EH (cell line): ENCODE measurements at regions not wholly inside any gene's neighbourhood (a gene's known extent, or its start where the extent isn't known, plus 50 kb on each side); places are given as distances from the start of the nearest gene placed in this dataset.

Experiments
- DNase-seq: peaks from one replicate; pipeline ENCODE4 v3.0.0-alpha.2; 2015; ENCODE audit warnings: low read depth

DNA sequence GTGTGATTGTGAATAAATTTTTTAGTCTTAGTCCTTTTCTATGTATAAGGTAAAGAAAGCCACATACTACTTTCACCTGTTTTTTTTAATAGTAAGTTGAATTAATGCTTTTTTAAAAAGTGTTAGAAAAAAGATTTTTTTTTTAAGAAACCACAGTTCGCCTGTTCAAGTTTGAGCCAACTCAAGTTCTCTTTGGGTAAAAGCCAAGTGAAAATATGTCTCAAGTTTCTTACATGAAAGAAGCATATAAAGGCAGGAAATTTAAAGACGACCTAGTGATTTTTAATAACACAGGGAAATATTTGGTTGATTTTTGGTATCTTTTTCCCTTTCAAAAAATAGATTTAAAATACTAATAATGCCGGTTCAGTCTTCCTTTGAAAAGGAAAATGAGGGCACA, 369.9 kb upstream of the NR3C2 start:
- DNase-seq = no peak

DNA sequence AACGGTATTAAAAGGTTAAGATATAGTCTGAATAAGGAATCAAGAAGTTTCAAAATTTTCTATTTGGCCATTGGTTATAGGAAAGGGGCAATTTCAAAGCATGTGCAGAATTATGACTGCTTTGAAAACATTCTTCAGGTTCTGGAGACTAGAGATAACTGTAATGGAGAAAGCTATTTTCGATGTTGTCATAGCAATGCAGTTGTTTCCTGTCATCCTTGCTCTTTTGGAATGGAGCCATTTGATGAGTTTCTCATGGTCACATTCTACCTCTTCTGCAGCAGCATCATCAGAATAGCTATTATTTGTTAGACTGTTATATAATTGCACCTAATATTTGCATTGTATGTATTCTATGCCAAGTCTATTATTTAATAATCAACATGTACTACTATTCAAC, 368.2 kb upstream of the NR3C2 start:
- no peak for DNase-seq

DNA sequence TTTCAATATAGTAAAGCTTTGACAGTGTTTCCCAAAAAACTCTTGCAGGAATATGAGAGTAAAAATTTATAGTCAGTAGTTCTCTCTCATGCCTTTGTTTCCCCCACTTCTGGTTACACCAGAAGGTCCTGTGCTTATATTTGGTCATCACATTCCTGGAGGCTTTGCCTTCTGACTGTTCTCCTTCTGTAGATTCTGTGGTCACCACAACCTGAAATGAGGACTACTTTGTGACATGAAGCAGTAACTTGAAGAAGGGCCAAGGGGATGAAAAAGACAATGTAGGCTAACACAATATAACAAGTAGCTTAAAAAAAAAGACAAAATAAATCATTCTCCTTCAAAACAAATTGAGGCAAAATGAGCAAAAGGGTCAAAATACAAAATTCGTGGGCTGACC, 366.2 kb upstream of the NR3C2 start:
- no peak for DNase-seq

DNA sequence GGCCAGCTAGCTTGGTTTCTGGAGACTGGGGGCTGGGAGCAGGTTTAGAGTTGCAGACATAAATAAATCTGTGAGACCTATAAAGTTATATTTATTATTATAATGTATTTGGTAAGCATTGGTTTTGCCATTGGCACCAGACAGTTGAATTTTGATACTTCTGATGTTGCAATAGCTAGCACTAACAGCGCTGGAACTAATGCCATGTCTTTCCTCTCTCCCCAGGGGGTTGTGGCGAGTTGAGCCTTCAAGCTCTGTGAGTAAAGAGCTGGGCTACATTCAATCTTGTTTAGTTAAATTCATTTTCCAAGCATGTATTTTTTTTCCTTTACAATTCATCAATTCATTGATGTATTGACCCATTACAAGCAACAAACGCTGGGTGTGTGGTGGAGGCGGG, 358.7 kb upstream of the NR3C2 start:
- no peak for DNase-seq

DNA sequence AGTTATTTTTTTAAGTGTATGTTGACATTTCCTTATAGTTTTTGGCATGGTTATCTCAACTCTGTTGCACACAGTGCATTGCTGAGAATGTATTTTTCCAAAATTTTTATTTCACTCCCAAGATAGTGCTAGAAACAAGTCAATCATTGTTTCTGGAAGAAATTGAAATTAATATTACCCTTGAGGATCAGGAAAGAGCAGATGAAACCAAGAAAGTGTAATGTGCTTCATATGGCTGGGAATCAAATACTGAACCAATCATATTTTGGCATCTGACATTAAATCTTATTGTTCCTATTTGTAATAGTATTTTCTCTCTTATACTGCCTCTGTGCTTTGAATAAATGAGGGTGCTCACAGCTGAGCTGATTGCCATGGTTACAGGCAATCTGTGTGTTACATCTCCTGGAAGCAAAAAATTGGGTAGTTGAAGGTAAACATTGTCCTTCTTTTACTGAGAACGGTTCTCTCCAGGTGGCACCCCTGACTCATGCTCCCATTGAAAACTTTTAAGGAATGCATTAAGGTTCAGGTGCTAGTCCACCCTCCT, 358.2 kb upstream of the NR3C2 start:
- no peak for DNase-seq

DNA sequence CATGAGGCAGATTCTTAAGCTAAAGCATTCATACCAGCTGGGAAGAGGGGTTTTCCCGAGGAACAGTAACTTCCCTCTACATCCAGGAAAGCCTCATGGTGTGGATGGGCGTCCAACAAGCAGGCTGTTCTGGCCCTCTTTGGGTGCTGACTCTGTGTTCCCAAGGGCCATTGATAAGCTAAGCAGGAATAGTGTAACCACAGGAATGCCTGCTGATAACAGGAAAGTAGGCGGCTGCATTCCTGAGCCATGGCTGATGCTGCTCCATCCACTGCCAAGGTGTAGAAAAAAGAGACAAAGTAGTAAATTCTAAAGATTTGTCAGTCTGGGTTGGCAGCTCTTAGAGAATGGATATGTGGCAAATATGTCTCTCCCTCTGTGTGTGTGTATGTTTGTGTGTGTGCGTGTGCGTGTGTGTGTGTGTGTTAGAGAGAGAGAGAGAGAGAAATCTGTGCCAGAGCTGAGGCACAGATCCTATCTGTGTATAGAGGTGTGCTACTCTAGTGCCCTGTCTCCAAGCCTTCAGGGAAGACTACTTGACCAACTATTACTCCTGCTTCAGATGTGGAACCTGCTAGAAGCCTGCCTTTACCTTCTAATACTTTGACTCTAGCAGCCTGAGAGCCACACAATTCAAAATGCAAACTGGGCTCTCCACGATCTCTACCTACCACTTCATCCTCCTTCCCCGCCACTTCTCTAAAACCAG, 353.1 kb upstream of the NR3C2 start:
- no peak for DNase-seq

DNA sequence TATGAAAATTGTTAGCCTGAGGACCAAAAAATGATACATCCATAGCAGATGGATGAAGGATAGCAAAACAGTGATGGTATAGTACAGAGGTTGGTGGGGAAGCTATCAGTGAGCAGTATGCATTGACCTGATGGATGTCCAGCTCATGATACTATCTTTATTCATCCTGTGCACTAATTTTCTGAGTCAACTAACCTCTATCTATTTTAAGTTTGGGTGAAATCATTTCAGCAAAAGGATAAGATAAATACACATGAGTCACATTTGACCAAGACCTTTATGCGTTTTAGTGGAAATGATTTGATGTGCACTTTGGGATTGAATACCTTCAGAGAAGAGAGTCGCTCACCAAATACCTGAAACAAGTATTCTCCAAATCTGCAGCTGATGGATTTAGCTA, 351.0 kb upstream of the NR3C2 start:
- DNase-seq = no peak

DNA sequence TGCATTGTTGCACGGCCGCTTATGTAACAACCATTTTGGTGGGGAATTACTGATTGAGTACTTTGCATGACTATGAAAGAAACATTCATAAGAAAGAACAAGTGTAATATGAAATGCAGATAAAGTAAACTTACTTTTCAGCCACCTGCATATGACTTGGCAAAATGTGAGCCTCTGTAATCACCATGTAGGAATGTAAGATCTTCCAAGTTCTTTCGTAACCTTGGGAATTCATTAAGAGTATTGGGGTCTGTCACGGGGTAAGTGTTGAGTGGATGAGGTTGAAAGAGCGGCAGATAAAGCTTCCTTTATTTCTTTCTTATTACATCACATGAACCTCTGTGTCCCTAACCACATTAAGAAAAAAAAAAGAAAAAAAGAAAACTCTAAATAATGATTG, 348.5 kb upstream of the NR3C2 start:
- DNase-seq = no peak

DNA sequence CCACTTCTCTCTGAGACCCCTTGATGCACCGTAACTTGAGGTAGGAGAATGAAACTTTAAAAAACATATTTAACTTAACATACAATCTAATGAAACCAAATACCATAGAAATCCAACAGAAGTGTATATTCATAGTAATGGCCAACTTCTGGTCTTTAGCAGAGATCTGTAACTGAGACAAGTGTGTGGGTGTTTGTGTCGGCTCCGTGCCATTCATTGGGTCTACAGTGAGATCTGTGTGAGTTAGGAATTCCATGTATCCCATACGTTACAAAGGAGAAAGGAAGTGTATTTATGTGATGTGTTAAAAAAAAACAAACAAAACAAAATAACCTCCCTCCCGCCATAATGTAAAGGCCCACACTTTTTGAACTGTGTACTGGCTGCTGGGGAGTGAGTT, 348.0 kb upstream of the NR3C2 start:
- DNase-seq = no peak

DNA sequence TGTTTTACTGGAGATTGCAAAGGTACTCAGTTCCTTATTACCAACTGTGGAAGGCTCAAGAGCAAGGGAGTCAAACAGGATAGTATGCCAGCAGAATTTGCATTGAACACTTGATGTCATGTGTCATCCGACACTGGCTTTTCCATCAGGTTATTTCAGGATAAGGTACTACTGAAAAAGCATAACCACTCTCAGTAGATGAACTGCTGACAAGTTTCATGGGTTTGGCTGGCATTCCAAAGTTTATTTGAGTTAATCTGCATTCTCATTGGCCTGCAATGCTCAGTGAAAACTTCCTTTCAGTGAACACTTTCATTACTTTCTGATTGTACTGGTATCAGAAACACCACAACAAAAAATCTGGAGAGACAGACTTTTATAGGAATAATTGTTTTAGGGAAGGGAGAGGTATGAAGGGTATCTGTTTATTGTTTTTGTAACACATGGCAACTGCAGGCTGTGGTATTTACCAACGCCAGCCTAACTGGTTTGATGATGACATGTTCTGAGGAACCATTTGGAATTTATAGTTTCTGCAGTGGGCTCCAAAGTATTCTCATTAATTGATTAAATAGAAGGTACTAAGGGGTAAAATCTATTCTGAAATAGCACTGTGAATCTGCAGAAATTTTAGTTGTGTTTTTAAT, 345.7 kb upstream of the NR3C2 start:
- no peak for DNase-seq

DNA sequence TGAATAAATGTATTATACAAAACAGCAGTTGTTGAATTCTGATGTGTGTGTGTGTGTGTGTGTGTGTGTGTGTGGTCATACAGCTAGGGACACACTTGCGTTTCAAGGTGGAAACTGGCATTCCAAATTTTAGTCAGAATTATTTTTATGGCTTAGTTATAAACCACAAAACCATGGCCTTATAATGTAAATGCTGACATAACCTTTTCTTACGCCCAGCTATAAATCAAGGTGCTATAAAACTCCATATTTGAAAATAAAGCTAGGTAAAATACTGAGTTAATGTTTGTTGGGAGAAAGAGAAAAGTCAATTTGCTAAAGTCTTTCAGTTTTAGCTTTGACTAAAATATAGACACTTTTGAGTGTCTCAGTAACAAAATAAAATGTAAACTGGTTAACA, 345.1 kb upstream of the NR3C2 start:
- no peak for DNase-seq

DNA sequence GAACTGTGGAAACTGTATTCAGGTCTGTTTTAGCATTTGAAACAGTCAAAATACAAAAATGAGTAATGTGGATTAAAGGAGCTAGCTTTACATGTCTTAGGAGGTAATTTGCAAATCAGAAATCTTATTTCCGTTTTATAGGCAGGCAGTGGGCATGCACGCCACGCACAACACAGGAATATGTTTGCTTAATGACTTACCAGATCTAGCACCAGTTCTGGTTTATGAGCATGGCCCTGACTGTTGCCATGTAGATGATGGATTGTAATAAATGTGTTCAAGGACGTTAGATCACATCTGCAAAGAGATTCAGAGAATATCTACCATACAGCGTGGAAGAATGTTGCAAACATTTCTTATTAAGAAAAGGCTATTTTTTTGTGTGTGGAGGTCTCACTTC, 344.5 kb upstream of the NR3C2 start:
- DNase-seq = no peak

DNA sequence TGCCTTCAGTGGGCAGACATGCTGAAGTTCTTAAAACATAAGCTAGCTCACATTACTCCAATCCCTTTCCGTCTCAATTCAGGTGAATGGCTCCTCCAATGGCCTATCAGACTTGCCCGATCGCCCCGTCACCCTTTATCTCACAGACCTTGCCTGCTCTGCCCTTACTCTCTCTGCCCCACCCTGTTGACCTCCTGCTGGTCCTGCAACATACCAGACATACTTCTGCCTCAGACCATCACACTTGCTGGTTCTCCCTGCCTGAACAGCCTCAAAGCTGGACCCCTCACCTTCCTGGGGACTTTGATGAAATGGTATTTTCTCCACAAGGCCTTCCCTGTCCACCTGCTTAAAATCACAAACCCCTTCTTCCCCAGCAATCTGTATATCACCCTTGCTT, 340.1 kb upstream of the NR3C2 start:
- no peak for DNase-seq

DNA sequence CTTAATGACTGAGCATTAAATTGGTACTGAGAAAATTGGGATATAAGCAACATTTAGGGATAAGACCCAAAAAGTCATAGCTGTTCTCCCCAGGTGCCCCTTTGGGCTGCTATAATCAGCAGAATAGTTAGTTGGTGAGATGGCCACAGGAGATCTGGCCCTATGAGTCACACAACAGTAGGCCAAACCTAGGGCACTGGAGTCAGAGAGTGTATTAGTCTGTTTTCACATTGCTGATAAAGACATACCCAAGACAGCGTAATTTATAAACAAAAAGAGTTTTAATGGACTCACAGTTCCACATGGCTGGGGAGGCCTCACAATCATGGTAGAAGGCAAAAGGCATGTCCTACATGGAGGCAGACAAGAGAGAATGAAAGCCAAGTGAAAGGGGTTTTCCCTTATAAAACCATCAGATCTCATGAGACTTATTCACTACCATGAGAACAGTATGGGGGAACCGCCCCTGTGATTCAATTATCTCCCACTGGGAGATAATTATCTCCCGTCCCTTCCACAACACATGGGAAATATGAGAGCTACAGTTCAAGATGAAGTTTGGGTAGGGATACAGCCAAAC, 338.3 kb upstream of the NR3C2 start:
- no peak for DNase-seq

DNA sequence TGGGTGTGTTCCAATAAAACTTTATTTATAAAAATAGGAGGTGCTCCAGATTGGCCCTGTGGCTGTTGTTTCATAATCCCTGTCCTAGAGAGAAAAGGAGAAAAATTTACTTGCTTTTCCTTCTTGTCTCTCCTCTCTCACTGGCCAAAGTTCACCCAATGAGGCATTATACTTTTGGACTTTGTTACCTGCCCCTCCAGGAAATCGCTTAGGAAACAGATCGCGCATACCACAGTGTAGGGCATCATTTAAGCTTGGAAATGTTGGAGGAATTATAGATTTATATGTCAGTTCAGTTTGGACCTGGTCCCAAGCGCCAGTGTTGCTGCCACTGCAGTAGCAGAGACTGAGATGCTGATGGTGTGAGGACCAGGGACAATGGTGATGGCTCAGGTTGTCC, 337.6 kb upstream of the NR3C2 start:
- DNase-seq = no peak

DNA sequence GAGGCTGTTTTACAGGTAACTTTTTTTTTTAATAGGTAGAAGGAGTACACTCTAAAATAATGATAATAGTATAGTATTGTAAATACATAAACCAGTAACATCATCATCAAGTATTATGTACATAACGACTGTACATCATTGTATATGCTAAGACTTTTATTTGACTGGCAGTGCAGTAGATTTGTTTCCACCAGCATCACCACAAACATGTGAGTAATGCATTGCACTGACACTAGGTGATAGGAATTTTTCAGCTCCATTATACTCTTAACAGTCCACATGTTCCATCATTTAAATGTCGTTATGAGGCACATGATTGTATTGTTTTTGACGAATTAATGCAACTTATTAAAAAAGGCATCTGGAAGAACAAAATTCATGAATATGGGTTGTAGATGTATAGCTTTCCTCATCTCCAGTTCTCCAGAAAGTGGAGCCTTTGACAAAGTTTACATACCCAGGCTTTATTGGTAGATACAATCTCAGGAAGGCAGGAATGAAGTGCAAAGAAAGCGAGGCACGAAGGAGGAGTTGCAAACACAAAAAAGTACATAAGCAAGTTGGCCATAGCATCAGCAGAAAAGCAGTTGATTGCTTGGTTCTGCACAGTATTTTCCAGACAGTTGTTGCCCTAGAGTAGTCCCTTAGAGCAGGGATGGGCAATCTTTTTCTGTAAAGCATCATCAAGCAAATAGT, 336.9 kb upstream of the NR3C2 start:
- no peak for DNase-seq

DNA sequence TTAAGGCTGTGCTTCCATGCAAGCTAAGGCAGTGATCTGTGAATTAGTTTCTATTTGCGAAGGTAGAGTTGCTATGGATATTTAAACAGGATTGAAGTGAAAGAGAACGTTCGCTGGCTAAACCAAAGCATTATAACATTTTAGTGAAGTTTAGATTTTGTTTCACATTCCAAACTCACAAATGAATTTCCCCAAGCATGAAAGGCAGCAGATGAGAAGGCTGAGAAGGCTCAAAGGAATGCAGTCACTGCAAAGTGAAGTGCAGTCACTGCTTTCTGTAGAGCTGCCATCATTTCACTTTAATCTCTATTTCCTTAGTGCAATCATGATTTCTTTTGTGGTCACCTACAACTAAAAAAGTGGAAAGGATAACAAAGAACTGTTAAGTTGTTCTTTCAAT, 334.7 kb upstream of the NR3C2 start:
- peak; percentile 7 for DNase-seq

DNA sequence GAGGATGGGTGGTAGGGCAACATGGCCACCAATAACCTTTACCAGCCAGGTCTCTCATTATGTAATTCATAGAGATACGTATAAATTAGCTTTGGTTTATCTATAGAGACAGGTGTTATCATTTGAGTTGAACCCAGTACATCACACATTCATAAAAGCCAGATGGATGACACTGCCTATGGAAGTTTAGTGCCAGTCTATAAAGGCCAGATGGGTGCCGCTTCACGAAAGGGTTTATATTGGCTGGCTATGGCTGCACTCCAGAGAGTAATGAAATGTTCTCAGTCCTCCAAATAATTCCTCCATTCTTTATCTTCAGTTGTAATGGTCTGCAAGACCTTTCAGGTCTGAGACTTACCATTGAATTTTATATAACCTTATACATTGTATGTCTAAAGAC, 331.9 kb upstream of the NR3C2 start:
- DNase-seq = no peak

DNA sequence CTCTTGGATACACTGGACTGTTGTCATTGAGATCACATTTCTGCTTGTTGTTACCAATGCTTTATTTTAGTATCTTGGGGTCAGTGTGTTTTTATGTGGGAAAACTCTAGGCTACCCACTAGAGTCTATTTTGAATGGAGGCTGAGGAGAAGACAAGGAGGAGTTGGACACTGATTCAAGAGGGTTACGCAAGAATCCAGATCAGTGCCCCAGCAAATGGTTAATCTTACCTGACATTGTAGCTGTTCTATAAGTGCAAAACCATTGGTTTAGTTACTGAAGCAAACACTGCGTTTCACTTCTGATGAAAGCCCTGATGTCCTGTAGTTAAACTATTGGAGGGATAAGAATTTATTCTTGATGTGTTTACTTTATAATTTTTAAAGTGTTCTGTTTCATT, 331.1 kb upstream of the NR3C2 start:
- no peak for DNase-seq

DNA sequence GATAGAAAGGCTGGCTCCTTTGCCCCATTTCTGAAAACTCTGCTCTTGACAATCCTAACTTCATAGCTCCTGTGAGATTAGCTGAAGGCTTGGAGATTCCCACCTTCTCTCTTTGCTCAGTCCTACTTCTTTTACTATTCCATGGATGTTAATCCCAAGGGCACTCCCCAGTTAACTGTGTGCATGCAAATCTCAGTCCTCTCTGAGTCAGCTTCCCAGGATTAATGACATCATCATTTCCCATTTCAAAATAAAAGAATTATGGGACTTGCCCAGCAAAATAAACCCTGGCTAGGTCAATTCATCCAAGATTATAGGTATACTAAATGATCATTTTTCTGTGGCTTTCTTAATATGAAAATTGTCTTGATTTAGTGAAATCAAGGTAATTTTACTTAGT, 328.6 kb upstream of the NR3C2 start:
- DNase-seq = no peak

DNA sequence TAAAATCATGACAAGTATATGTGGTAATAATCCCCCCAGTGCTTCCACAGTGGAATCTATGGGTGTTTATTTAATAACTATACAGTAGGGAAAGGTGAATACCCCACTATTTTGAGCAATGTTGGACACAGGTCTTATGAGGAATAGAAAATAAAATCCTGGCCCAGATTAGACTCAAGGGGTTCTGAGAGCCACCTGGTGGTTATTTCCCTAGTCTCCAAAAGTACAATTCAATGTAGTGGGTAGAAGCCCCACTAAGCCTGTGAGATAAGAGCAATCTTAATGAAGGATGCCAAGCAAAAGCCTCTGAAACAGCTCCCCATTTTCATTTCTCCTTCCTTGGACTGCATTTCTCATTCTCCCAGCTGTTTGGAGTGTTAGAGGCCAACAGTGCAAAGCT, 328.2 kb upstream of the NR3C2 start:
- DNase-seq = no peak

DNA sequence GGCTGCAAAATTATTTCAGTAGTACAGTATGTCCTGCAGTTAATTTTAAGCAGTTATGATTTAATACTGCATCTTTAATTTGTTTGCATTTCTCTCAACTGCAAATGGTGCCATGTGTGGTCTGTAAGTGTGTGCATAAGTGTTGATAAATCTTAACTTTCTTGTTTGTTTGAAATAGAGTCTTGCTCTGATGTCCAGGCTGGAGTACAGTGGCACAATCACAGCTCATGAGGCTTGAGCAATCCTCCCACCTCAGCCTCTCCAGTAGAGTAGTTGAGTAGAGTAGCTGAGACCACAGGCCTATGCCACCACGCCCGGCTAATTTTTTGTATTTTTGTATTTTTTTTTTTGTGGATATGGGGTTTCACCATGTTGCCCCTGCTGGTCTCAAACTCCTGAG, 322.5 kb upstream of the NR3C2 start:
- DNase-seq = no peak

DNA sequence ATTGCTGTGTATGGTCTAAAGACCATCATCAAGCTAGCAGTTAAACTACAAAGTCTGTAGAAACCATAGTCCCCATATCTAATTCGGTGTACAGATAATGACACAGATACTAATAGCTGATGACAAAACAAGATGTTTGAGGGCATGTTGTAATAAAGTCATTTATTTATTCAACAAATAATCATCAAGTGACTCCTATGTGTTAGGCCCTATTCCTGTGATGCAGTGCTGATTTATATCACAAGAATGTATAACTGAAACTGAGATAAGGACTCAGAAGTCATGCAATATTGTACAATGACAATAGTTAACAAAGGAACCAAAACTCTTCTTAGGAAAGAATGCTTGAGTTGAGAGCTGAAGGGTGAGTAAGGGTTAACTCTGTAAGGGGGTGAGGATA, 315.0 kb upstream of the NR3C2 start:
- DNase-seq = no peak
